ENCODE measurements at regions not wholly inside any gene's neighbourhood (a gene's known extent, or its start where the extent isn't known, plus 50 kb on each side); places are given as distances from the start of the nearest gene placed in this dataset.

- Histone ChIP-seq H3K36me3 (no peaks in the 10 kb centered on the region), H3K4me1 (no peaks in the 10 kb centered on the region), H3K27me3 (replicated peaks in 1 of 7) (no peaks in the 10 kb centered on the region), H3K4me3 (no peak overlapping the region), H3K9me3 (peaks cover 0 to 19% (median 13%) of the 10 kb centered on the region in 8 donors), H3K27ac (no peak overlapping the region)
- 31 to 67% (median 54%) methylated on average over 2 of the region's 2 CpGs for WGBS, 5 donors
- intact Hi-C loops (cut with DNase I; ENCODE audit: low total_unique reads) = no loop called here
- no peak for DNase-seq
- no peak for TF ChIP-seq POLR2AphosphoS5 (IDR thresholded peaks at IDR 0.05)
- no peak for TF ChIP-seq POLR2A (IDR thresholded peaks at IDR 0.05)
- TF ChIP-seq CTCF (IDR thresholded peaks at IDR 0.05 in 8 of 11, conservative IDR thresholded peaks at IDR 0.05 in 3 of 11) = no peak
Measured at GRCh38 chr5:167673942-167674341, 617.5 kb upstream of the WWC1 start.

GRCh38 chr5:167678481-167678880 is 613.0 kb upstream of the WWC1 start:
- 81 to 84% (median 83%) methylated on average over 3 of the region's 3 CpGs for WGBS, 5 donors
- no peak for DNase-seq

GRCh38 chr5:167684251-167684650 is 607.2 kb upstream of the WWC1 start:
- TF ChIP-seq POLR2AphosphoS5 (IDR thresholded peaks at IDR 0.05) (no peak), CTCF (IDR thresholded peaks at IDR 0.05 in 8 of 11, conservative IDR thresholded peaks at IDR 0.05 in 3 of 11) (no peak), POLR2A (IDR thresholded peaks at IDR 0.05) (no peak)
- Histone ChIP-seq H3K27ac (no peak overlapping the region), H3K36me3 (no peaks in the 10 kb centered on the region), H3K9me3 (peaks cover 0 to 18% (median 11%) of the 10 kb centered on the region in 8 donors), H3K27me3 (replicated peaks in 1 of 7) (no peaks in the 10 kb centered on the region), H3K4me1 (no peaks in the 10 kb centered on the region), H3K4me3 (no peak overlapping the region)
- WGBS, 5 donors = 82 to 92% (median 85%) methylated on average over 3 of the region's 3 CpGs
- no peak for DNase-seq
- intact Hi-C loops (cut with DNase I; ENCODE audit: low total_unique reads) = no loop called here

More at GRCh38 chr5:167678481-167678880, 613.0 kb upstream of the WWC1 start:
- Histone ChIP-seq H3K9me3 (peaks cover 0 to 35% (median 22%) of the 10 kb centered on the region in 8 donors), H3K4me1 (no peaks in the 10 kb centered on the region), H3K36me3 (no peaks in the 10 kb centered on the region), H3K27me3 (replicated peaks in 1 of 7) (no peaks in the 10 kb centered on the region), H3K27ac (no peak overlapping the region), H3K4me3 (no peak overlapping the region)
- TF ChIP-seq CTCF (IDR thresholded peaks at IDR 0.05 in 8 of 11, conservative IDR thresholded peaks at IDR 0.05 in 3 of 11) = no peak
- no peak for TF ChIP-seq POLR2A (IDR thresholded peaks at IDR 0.05)
- no peak for TF ChIP-seq POLR2AphosphoS5 (IDR thresholded peaks at IDR 0.05)
- intact Hi-C loops (cut with DNase I; ENCODE audit: low total_unique reads) = no loop called here

- Histone ChIP-seq H3K4me3 (no peak overlapping the region), H3K9me3 (peaks cover 0 to 4% (median 0%) of the 10 kb centered on the region in 8 donors), H3K4me1 (no peaks in the 10 kb centered on the region), H3K27me3 (replicated peaks in 1 of 7) (no peaks in the 10 kb centered on the region), H3K27ac (no peak overlapping the region), H3K36me3 (no peaks in the 10 kb centered on the region)
- intact Hi-C loops (cut with DNase I; ENCODE audit: low total_unique reads) = no loop called here
- DNase-seq = no peak
- 75 to 79% (median 76%) methylated on average over 8 of the region's 8 CpGs for WGBS, 5 donors
- no peak for TF ChIP-seq POLR2A (IDR thresholded peaks at IDR 0.05)
- TF ChIP-seq POLR2AphosphoS5 (IDR thresholded peaks at IDR 0.05) = no peak
- TF ChIP-seq CTCF (IDR thresholded peaks at IDR 0.05 in 8 of 11, conservative IDR thresholded peaks at IDR 0.05 in 3 of 11) = no peak
Measured at GRCh38 chr5:167688341-167689130, 602.9 kb upstream of the WWC1 start.
